Panc1 (cell line): ENCODE measurements at regions not wholly inside any gene's neighbourhood (a gene's known extent, or its start where the extent isn't known, plus 50 kb on each side); places are given as distances from the start of the nearest gene placed in this dataset.

Experiments used
- ATAC-seq: fragments of 200-7000 bp; cut with Tn5 transposase; 2 replicates; pipeline ENCODE4 v1.9.1; 2020; ENCODE audit warnings: mild to moderate bottlenecking, moderate library complexity
- BruUV-seq: library from RNA; stranded (reverse); fragments of 400-500 nt; replicated peaks from 2 replicates; lab custom pipeline; 2021; lab: Mats Ljungman, UMichigan
- CTCF ChIA-PET: fragments of 300-600 bp; sonication (Branson Sonifier 250); formaldehyde crosslinking; loops from one replicate; lab custom pipeline; 2022; ENCODE audit warnings: antibody characterized with exemption; lab: Charles Lee
- POLR2A ChIA-PET: fragments of 300-600 bp; sonication (Branson Sonifier 250); formaldehyde crosslinking; loops from one replicate; lab custom pipeline; 2022; ENCODE audit warnings: antibody characterized with exemption; lab: Charles Lee
- DNase-seq: peaks from one replicate; pipeline ENCODE4 v3.0.0-alpha.2; 2010; ENCODE audit warnings: low read depth, low spot score
- H3K27ac ChIP-seq: 2 replicates; pipeline ENCODE4 v1.5.1; 2011; ENCODE audit warnings: mild to moderate bottlenecking, low read length, inconsistent platforms
- H3K27me3 ChIP-seq: fragments of 200-500 bp; sonication (Bioruptor generic); 2 replicates; pipeline ENCODE4 v1.6.0; 2014; ENCODE audit warnings: low read length, inconsistent platforms; ENCODE audit not compliant: control insufficient read depth, insufficient read depth
- H3K36me3 ChIP-seq: fragments of 200-500 bp; sonication (Bioruptor generic); 2 replicates; pipeline ENCODE4 v1.5.1; 2014; ENCODE audit warnings: inconsistent platforms, mild to moderate bottlenecking, low read length, moderate library complexity; ENCODE audit not compliant: control insufficient read depth, insufficient read depth
- H3K4me1 ChIP-seq: 2 replicates; pipeline ENCODE4 v1.5.1; 2011; ENCODE audit warnings: inconsistent platforms, mild to moderate bottlenecking, low read length, moderate library complexity; ENCODE audit not compliant: control insufficient read depth, insufficient read depth
- H3K4me3 ChIP-seq, 2 experiments: 2 replicates each; pipeline ENCODE4 v1.5.1; 2011 to 2012; ENCODE audit warnings: low read depth in 2 of 2, low read length in 2 of 2, mild to moderate bottlenecking in 2 of 2, inconsistent platforms in 1 of 2, moderate library complexity in 1 of 2
- H3K9me3 ChIP-seq: fragments of 200-500 bp; sonication (Bioruptor generic); 2 replicates; pipeline ENCODE4 v1.5.1; 2014; ENCODE audit warnings: low read depth, mild to moderate bottlenecking, inconsistent platforms, low read length, moderate library complexity; ENCODE audit not compliant: control insufficient read depth, insufficient read depth
- POLR2AphosphoS5 ChIP-seq: IDR thresholded peaks from 2 replicates; pipeline ENCODE4 v1.6.1; 2012; ENCODE audit warnings: mild to moderate bottlenecking, low read depth, low read length, moderate library complexity
- SIN3A ChIP-seq: IDR thresholded peaks from 2 replicates; pipeline ENCODE4 v1.6.1; 2012; ENCODE audit warnings: low read depth, mild to moderate bottlenecking, low read length, moderate library complexity, borderline replicate concordance; ENCODE audit not compliant: insufficient read depth
- TCF7L2 ChIP-seq: IDR thresholded peaks from 2 replicates; pipeline ENCODE4 v1.6.1; 2011; ENCODE audit warnings: mild to moderate bottlenecking, low read depth, low read length, inconsistent platforms
- in situ Hi-C: cut with HindIII; loops from 2 replicates; pipeline ENCODE4 v1.10.0; 2016; ENCODE audit warnings: low sequenced_read_pairs, low pct_unique_long_range_greater_than_20kb
- intact Hi-C: fragments of 100-400 bp; cut with micrococcal nuclease; formaldehyde crosslinking; loops from one replicate; pipeline ENCODE4 v1.10.0; 2022; ENCODE audit not compliant: unreplicated experiment
- TF ChIP-seq, protein P1 (sequence below), 2 experiments: IDR thresholded peaks; 2 replicates each; pipeline ENCODE4 v1.6.1; 2011 to 2012; ENCODE audit warnings: low read depth in 2 of 2, control low read depth in 1 of 2, low read length in 1 of 2, mild to moderate bottlenecking in 1 of 2, moderate library complexity in 1 of 2; ENCODE audit not compliant: insufficient read depth in 1 of 2
- TF ChIP-seq, protein P2 (sequence below): fragments of 450-650 bp; IDR thresholded peaks from 2 replicates; pipeline ENCODE4 v1.5.1; 2017; ENCODE audit warnings: mild to moderate bottlenecking

DNA sequence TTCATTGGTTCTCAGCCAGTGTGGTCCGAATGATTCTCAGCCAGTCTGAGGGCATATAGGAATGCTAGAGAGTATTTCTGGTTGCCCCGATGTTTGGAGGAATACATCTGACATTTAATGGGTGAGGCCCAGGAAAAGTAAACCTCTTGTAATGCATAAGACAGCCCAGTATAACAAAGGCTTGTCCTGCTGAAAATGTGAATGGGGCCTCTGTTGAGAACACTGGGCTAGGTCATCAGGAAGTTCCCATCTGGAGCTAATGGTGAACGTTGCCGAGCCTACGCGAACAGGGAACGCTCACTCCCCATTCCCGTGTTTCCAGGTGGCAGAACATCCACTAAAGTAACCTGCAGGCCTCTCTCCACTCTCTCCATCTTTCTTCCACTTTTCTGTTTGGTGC lies 132.0 kb upstream of the CLNK start:
- Histone ChIP-seq H3K4me3 (no peak overlapping the region), H3K27me3 (no peaks in the 10 kb centered on the region), H3K27ac (no peak overlapping the region), H3K9me3 (no peaks in the 10 kb centered on the region; the same call in 1 of the 2 replicates), H3K36me3 (no peaks in the 10 kb centered on the region), H3K4me1 (no peaks in the 10 kb centered on the region)
- intact Hi-C loops (no loop called here), in situ Hi-C loops (no loop called here)
- CTCF ChIA-PET: no interaction called here
- ATAC-seq (no peak), DNase-seq (no peak)
- BruUV-seq: no TSS peak
- POLR2A ChIA-PET: no interaction called here
- TF ChIP-seq, protein P1, sequence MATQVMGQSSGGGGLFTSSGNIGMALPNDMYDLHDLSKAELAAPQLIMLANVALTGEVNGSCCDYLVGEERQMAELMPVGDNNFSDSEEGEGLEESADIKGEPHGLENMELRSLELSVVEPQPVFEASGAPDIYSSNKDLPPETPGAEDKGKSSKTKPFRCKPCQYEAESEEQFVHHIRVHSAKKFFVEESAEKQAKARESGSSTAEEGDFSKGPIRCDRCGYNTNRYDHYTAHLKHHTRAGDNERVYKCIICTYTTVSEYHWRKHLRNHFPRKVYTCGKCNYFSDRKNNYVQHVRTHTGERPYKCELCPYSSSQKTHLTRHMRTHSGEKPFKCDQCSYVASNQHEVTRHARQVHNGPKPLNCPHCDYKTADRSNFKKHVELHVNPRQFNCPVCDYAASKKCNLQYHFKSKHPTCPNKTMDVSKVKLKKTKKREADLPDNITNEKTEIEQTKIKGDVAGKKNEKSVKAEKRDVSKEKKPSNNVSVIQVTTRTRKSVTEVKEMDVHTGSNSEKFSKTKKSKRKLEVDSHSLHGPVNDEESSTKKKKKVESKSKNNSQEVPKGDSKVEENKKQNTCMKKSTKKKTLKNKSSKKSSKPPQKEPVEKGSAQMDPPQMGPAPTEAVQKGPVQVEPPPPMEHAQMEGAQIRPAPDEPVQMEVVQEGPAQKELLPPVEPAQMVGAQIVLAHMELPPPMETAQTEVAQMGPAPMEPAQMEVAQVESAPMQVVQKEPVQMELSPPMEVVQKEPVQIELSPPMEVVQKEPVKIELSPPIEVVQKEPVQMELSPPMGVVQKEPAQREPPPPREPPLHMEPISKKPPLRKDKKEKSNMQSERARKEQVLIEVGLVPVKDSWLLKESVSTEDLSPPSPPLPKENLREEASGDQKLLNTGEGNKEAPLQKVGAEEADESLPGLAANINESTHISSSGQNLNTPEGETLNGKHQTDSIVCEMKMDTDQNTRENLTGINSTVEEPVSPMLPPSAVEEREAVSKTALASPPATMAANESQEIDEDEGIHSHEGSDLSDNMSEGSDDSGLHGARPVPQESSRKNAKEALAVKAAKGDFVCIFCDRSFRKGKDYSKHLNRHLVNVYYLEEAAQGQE (IDR thresholded peaks at IDR 0.05; ENCODE audit: insufficient read depth in 1 of 2, low read depth in 2 of 2, low read length in 1 of 2): no peak
- TF ChIP-seq POLR2AphosphoS5 (no peak), TCF7L2 (no peak), SIN3A (no peak)
- TF ChIP-seq, protein P2, sequence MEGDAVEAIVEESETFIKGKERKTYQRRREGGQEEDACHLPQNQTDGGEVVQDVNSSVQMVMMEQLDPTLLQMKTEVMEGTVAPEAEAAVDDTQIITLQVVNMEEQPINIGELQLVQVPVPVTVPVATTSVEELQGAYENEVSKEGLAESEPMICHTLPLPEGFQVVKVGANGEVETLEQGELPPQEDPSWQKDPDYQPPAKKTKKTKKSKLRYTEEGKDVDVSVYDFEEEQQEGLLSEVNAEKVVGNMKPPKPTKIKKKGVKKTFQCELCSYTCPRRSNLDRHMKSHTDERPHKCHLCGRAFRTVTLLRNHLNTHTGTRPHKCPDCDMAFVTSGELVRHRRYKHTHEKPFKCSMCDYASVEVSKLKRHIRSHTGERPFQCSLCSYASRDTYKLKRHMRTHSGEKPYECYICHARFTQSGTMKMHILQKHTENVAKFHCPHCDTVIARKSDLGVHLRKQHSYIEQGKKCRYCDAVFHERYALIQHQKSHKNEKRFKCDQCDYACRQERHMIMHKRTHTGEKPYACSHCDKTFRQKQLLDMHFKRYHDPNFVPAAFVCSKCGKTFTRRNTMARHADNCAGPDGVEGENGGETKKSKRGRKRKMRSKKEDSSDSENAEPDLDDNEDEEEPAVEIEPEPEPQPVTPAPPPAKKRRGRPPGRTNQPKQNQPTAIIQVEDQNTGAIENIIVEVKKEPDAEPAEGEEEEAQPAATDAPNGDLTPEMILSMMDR: no peak

DNA sequence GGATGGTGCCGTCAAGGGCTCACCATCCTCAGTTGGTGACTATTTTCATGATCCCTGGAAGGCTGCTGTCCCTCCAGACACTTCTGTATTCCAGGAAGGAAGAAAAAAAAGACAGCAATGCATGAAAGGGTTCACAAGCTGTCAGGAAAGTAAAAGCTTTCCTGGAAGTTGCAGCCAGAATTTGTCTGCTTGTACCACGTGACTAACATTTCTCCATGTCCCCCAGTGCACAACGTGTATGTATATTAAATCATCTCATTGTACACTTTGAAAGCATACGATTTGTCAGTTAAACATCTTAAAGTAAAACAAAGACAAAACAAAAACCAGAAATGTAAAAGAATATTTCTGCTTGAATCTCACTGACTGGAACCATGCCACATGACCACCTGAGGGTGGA lies 127.4 kb upstream of the CLNK start:
- DNase-seq (no peak), ATAC-seq (no peak)
- no peaks in the 10 kb centered on the region for H3K4me1 ChIP-seq
- intact Hi-C loops (no loop called here), in situ Hi-C loops (no loop called here)
- H3K36me3 ChIP-seq: no peaks in the 10 kb centered on the region
- no peak overlapping the region for H3K27ac ChIP-seq
- ChIA-PET CTCF (no interaction called here), POLR2A (no interaction called here)
- no peaks in the 10 kb centered on the region for H3K27me3 ChIP-seq
- TF ChIP-seq TCF7L2 (no peak), SIN3A (no peak)
- TF ChIP-seq, protein P1 (IDR thresholded peaks at IDR 0.05; ENCODE audit: insufficient read depth in 1 of 2, low read depth in 2 of 2, low read length in 1 of 2): no peak
- TF ChIP-seq, protein P2: no peak
- no TSS peak for BruUV-seq
- H3K4me3 ChIP-seq: no peak overlapping the region
- H3K9me3 ChIP-seq: no peaks in the 10 kb centered on the region; the same call in 1 of the 2 replicates
